NCI-H1694 (cell line): ENCODE measurements at regions not wholly inside any gene's neighbourhood (a gene's known extent, or its start where the extent isn't known, plus 50 kb on each side); places are given as distances from the start of the nearest gene placed in this dataset.
"Not testable (repeated sequence)": the region's sequence is repeated elsewhere in the genome, so short reads cannot be mapped to it uniquely, and the experiment has no call there.

Experiments
- DNase-seq: peaks from one replicate; lab custom pipeline; 2025; lab: John Stamatoyannopoulos, UW

GRCh38 chr2:237196866-237197618, 111.4 kb downstream of the COPS8 start:
- no peak for DNase-seq

GRCh38 chr2:237198164-237198855, 112.6 kb downstream of the COPS8 start:
- DNase-seq: no peak

- DNase-seq: no peak
These were observed 113.4 kb downstream of the COPS8 start for GRCh38 chr2:237199082-237199481.

GRCh38 chr2:237199577-237199976, 113.9 kb downstream of the COPS8 start:
- DNase-seq: no peak

- no peak for DNase-seq
These were observed 114.8 kb downstream of the COPS8 start for GRCh38 chr2:237200462-237200861.

GRCh38 chr2:237201461-237202287, 116.0 kb downstream of the COPS8 start:
- no peak for DNase-seq

- DNase-seq: no peak
These were observed 116.8 kb downstream of the COPS8 start for GRCh38 chr2:237202288-237203030.

GRCh38 chr2:237205043-237205541, 119.4 kb downstream of the COPS8 start:
- DNase-seq: no peak

GRCh38 chr2:237205561-237205971, 119.9 kb downstream of the COPS8 start:
- DNase-seq: no peak

GRCh38 chr2:237207646-237208045, 122.0 kb downstream of the COPS8 start:
- DNase-seq: no peak

- no peak for DNase-seq
These were observed 122.9 kb downstream of the COPS8 start for GRCh38 chr2:237208373-237209260.

GRCh38 chr2:237209885-237210284, 124.2 kb downstream of the COPS8 start:
- DNase-seq: no peak

GRCh38 chr2:237210297-237210696, 124.6 kb downstream of the COPS8 start:
- DNase-seq: no peak

GRCh38 chr2:237210763-237211162, 125.1 kb downstream of the COPS8 start:
- no peak for DNase-seq

- DNase-seq: not testable (repeated sequence)
These were observed 126.9 kb downstream of the COPS8 start for GRCh38 chr2:237212356-237213279.

GRCh38 chr2:237213315-237214022, 127.8 kb downstream of the COPS8 start:
- no peak for DNase-seq

- DNase-seq: no peak
These were observed 128.5 kb downstream of the COPS8 start for GRCh38 chr2:237214030-237214675.

GRCh38 chr2:237214963-237215362, 129.3 kb downstream of the COPS8 start:
- DNase-seq: no peak
